A549 (cell line): ENCODE measurements at regions not wholly inside any gene's neighbourhood (a gene's known extent, or its start where the extent isn't known, plus 50 kb on each side); places are given as distances from the start of the nearest gene placed in this dataset.
"Not testable (repeated sequence)": the region's sequence is repeated elsewhere in the genome, so short reads cannot be mapped to it uniquely, and the experiment has no call there.

Source experiments
- ATAC-seq, 2 experiments: fragments of 200-7000 bp in 1 of 2; fragments of >200 bp in 1 of 2; cut with Nextera tagmentation in 1 of 2; cut with Tn5 transposase in 1 of 2; 3 replicates each; pipeline versions ENCODE4 v1.8.0 to v1.9.1; 2018 to 2020; ENCODE audit warnings: mild to moderate bottlenecking in 1 of 2, moderate library complexity in 1 of 2
- CTCF ChIA-PET: fragments of 300-600 bp; sonication (Branson Sonifier 250); formaldehyde crosslinking; extraction: SDS; loops from one replicate; lab custom pipeline; 2021; ENCODE audit warnings: antibody characterized with exemption, inconsistent platforms; lab: Yijun Ruan, JAX
- POLR2A ChIA-PET: fragments of 350-600 bp; formaldehyde crosslinking; extraction: SDS; loops from one replicate; lab custom pipeline; 2021; ENCODE audit warnings: antibody characterized with exemption, inconsistent platforms; lab: Yijun Ruan, JAX
- DNase-seq, 2 experiments: peaks; one replicate each; pipeline versions ENCODE4 v3.0.0 to v3.0.0-alpha.2; 2011 to 2016; ENCODE audit warnings: low read depth in 1 of 2, low spot score in 1 of 2
- FAIRE-seq: peaks from 2 replicates; lab custom pipeline; 2011; peaks lifted over from hg19 to GRCh38; lab: Jason Lieb, UNC
- H3K27ac ChIP-seq, 2 experiments: fragments of >200 bp; sonication (Bioruptor Twin); formaldehyde crosslinking; 3 replicates each; pipeline ENCODE4 v1.5.1; 2016 to 2017
- H3K4me1 ChIP-seq: fragments of >200 bp; sonication (Bioruptor Twin); formaldehyde crosslinking; 3 replicates; pipeline ENCODE4 v1.6.1; 2016
- H3K4me2 ChIP-seq: fragments of >200 bp; sonication (Bioruptor Twin); formaldehyde crosslinking; 3 replicates; pipeline ENCODE4 v1.6.1; 2016
- H3K4me3 ChIP-seq: fragments of >200 bp; sonication (Bioruptor Twin); formaldehyde crosslinking; 3 replicates; pipeline ENCODE4 v1.5.1; 2016
- H3K9me3 ChIP-seq: fragments of >200 bp; sonication (Bioruptor Twin); formaldehyde crosslinking; 3 replicates; pipeline ENCODE4 v1.6.1; 2016
- ATOH8 ChIP-seq: fragments of 250-450 bp; sonication (Bioruptor Pico); IDR thresholded peaks from 2 replicates; pipeline ENCODE4 v1.5.0; 2020; ENCODE audit warnings: low read depth, mild to moderate bottlenecking, moderate library complexity
- BHLHE40 ChIP-seq: IDR thresholded peaks from 2 replicates; pipeline ENCODE4 v1.6.1; 2012; ENCODE audit warnings: low read depth, low read length, inconsistent platforms
- CBX8 ChIP-seq: fragments of 200-600 bp; sonication (generic); IDR thresholded peaks from 2 replicates; pipeline ENCODE4 v1.6.1; 2016
- CHD2 ChIP-seq: fragments of 150-350 bp; IDR thresholded peaks from 2 replicates; pipeline ENCODE4 v1.6.1; 2014; ENCODE audit warnings: low read length; ENCODE audit not compliant: partially characterized antibody
- CHD4 ChIP-seq: fragments of 200-600 bp; sonication (generic); IDR thresholded peaks from 2 replicates; pipeline ENCODE4 v1.6.1; 2016; ENCODE audit warnings: antibody characterized with exemption, mild to moderate bottlenecking, borderline replicate concordance
- CTCF ChIP-seq: fragments of >200 bp; sonication (Bioruptor Twin); formaldehyde crosslinking; IDR thresholded peaks from 3 replicates; pipeline ENCODE4 v1.5.1; 2016
- EHF ChIP-seq: fragments of 250-450 bp; sonication (Bioruptor Pico); IDR thresholded peaks from 2 replicates; pipeline ENCODE4 v1.5.0; 2020; ENCODE audit warnings: mild to moderate bottlenecking
- ELK1 ChIP-seq: fragments of 150-350 bp; IDR thresholded peaks from 2 replicates; pipeline ENCODE4 v1.6.1; 2014; ENCODE audit warnings: low read depth, mild to moderate bottlenecking, low read length
- FOSB ChIP-seq: fragments of 250-450 bp; sonication (Bioruptor Pico); IDR thresholded peaks from 2 replicates; pipeline ENCODE4 v1.5.0; 2020; ENCODE audit warnings: mild to moderate bottlenecking, moderate library complexity
- FOSL2 ChIP-seq, 2 experiments: fragments of 450-650 bp in 1 of 2; fragments of >200 bp in 1 of 2; sonication (Bioruptor Twin) in 1 of 2; formaldehyde crosslinking; IDR thresholded peaks; 2 replicates each; pipeline versions ENCODE4 v1.5.0 to v1.6.1; 2016 to 2020; ENCODE audit warnings: mild to moderate bottlenecking in 1 of 2, moderate library complexity in 1 of 2
- HDAC2 ChIP-seq: fragments of 200-600 bp; sonication (generic); IDR thresholded peaks from 2 replicates; pipeline ENCODE4 v1.6.1; 2016
- KDM1A ChIP-seq: fragments of 200-600 bp; sonication (generic); IDR thresholded peaks from 2 replicates; pipeline ENCODE4 v1.6.1; 2016; ENCODE audit warnings: low read depth, mild to moderate bottlenecking
- KDM5A ChIP-seq: fragments of 200-600 bp; sonication (generic); IDR thresholded peaks from 2 replicates; pipeline ENCODE4 v1.6.1; 2016; ENCODE audit warnings: antibody characterized with exemption, mild to moderate bottlenecking
- MAZ ChIP-seq: fragments of 150-350 bp; IDR thresholded peaks from 2 replicates; pipeline ENCODE4 v1.6.1; 2014; ENCODE audit warnings: antibody characterized with exemption, low read depth, low read length, borderline replicate concordance
- NFE2L2 ChIP-seq: fragments of 150-350 bp; conservative IDR thresholded peaks from 2 replicates; pipeline ENCODE4 v1.6.1; 2014; ENCODE audit warnings: low read length
- NPAS2 ChIP-seq: fragments of 250-450 bp; sonication (Bioruptor Pico); IDR thresholded peaks from 2 replicates; pipeline ENCODE4 v1.8.0; 2022; ENCODE audit warnings: mild to moderate bottlenecking, moderate library complexity, borderline replicate concordance
- PBX3 ChIP-seq: IDR thresholded peaks from 2 replicates; pipeline ENCODE4 v1.6.1; 2012
- POLR2A ChIP-seq: IDR thresholded peaks from 2 replicates; pipeline ENCODE4 v1.6.1; 2012; ENCODE audit warnings: mild to moderate bottlenecking, low read length
- POLR2AphosphoS2 ChIP-seq: conservative IDR thresholded peaks from 2 replicates; pipeline ENCODE4 v1.6.1; 2012; ENCODE audit warnings: low read length, improper control_type of control experiment, inconsistent platforms
- RCOR1 ChIP-seq: fragments of 150-350 bp; IDR thresholded peaks from 2 replicates; pipeline ENCODE4 v1.6.1; 2014; ENCODE audit warnings: antibody characterized with exemption, low read length, low read depth
- RNF2 ChIP-seq: fragments of 200-600 bp; sonication (generic); IDR thresholded peaks from 2 replicates; pipeline ENCODE4 v1.6.1; 2016; ENCODE audit warnings: low read depth, mild to moderate bottlenecking, antibody characterized with exemption, moderate library complexity, borderline replicate concordance
- TP53 ChIP-seq: fragments of 250-450 bp; sonication (Bioruptor Pico); IDR thresholded peaks from 2 replicates; pipeline ENCODE4 v1.5.0; 2021; ENCODE audit warnings: mild to moderate bottlenecking, moderate library complexity
- USF2 ChIP-seq: fragments of 450-650 bp; IDR thresholded peaks from 2 replicates; pipeline ENCODE4 v1.6.1; 2014; ENCODE audit warnings: antibody characterized with exemption
- ZSCAN20 ChIP-seq: fragments of 250-450 bp; sonication (Bioruptor Pico); IDR thresholded peaks from 2 replicates; pipeline ENCODE4 v1.8.0; 2022; ENCODE audit warnings: mild to moderate bottlenecking, moderate library complexity
- WGBS: methylation state at CpG from one replicate; pipeline ENCODE4 v1.1.6; 2017; ENCODE audit errors: missing lambda C conversion rate; 5-methylcytosine and 5-hydroxymethylcytosine counted together

- FAIRE-seq: no peak
- 75% methylated on average over 2 of the region's 2 CpGs for WGBS
- CTCF ChIA-PET: interaction anchor here (0.6 to 4.3 kb wide), 3 partner anchors 17 to 1089 kb away, joined by 3 to 11 read pairs (median 3); no protein-coding TSS in a partner anchor
- H3K27ac ChIP-seq: no peak overlapping the region
- TF ChIP-seq USF2 (no peak), POLR2A (no peak), RNF2 (no peak), KDM5A (no peak), RCOR1 (no peak), CTCF (no peak), CBX8 (no peak), HDAC2 (no peak), NFE2L2 (no peak), FOSL2 (IDR thresholded peaks at IDR 0.05) (no peak), FOSL2 (CRISPR knock-in tag; IDR thresholded peaks at IDR 0.05) (no peak), ZSCAN20 (CRISPR knock-in tag) (no peak), ELK1 (no peak)
- H3K4me1 ChIP-seq: no peaks in the 10 kb centered on the region
- ATAC-seq: no peak
- DNase-seq: no peak
- H3K4me3 ChIP-seq: no peak overlapping the region
- POLR2A ChIA-PET: no interaction called here
- no peak overlapping the region for H3K4me2 ChIP-seq
- H3K9me3 ChIP-seq: no peaks in the 10 kb centered on the region
These were observed 261.7 kb downstream of the ETV1 start for GRCh38 chr7:13727751-13728150.

GRCh38 chr7:13728430-13728829 lies 261.0 kb downstream of the ETV1 start:
- ATAC-seq, DNase-seq, POLR2A ChIA-PET, H3K9me3 ChIP-seq, H3K4me3 ChIP-seq, H3K27ac ChIP-seq, FAIRE-seq, H3K4me2 ChIP-seq, H3K4me1 ChIP-seq: not testable (repeated sequence)
- WGBS: 15% methylated on average over 4 of the region's 4 CpGs
- CTCF ChIA-PET: interaction anchor here (1.0 to 4.3 kb wide), 2 partner anchors 203 to 447 kb away, joined by 4 to 11 read pairs; no protein-coding TSS in a partner anchor

- no peak overlapping the region for H3K4me3 ChIP-seq
- CTCF ChIA-PET: no interaction called here
- POLR2A ChIA-PET: no interaction called here
- no peaks in the 10 kb centered on the region for H3K4me1 ChIP-seq
- H3K9me3 ChIP-seq: no peaks in the 10 kb centered on the region
- ATAC-seq (no peak), DNase-seq (no peak), FAIRE-seq (no peak)
- no peak overlapping the region for H3K4me2 ChIP-seq
- H3K27ac ChIP-seq: no peak overlapping the region
- TF ChIP-seq CTCF (no peak), ZSCAN20 (CRISPR knock-in tag) (no peak), EHF (CRISPR knock-in tag) (no peak), USF2 (no peak), NPAS2 (CRISPR knock-in tag) (no peak), MAZ (no peak), PBX3 (no peak), BHLHE40 (no peak), NFE2L2 (no peak), FOSB (no peak), ATOH8 (no peak), KDM1A (no peak), ELK1 (no peak), TP53 (no peak), POLR2AphosphoS2 (no peak), CHD2 (no peak), CHD4 (no peak)
These were observed 257.8 kb downstream of the ETV1 start for GRCh38 chr7:13731643-13732042.
